GM12878 (cell line): ENCODE measurements at regions not wholly inside any gene's neighbourhood (a gene's known extent, or its start where the extent isn't known, plus 50 kb on each side); places are given as distances from the start of the nearest gene placed in this dataset.

Experiments
- ATAC-seq: fragments of 200-7000 bp; cut with Tn5 transposase; 3 replicates; pipeline ENCODE4 v1.9.1; 2020; ENCODE audit warnings: mild to moderate bottlenecking, moderate library complexity
- BruUV-seq: library from RNA; stranded (reverse); fragments of 400-500 nt; replicated peaks from 2 replicates; lab custom pipeline; 2021; lab: Mats Ljungman, UMichigan
- CTCF ChIA-PET: fragments of 300-600 bp; sonication (Branson Sonifier 250); formaldehyde crosslinking; extraction: SDS; loops from one replicate; lab custom pipeline; 2021; ENCODE audit warnings: inconsistent platforms; lab: Yijun Ruan, JAX
- POLR2A ChIA-PET: fragments of 350-600 bp; formaldehyde crosslinking; extraction: SDS; loops from one replicate; lab custom pipeline; 2021; ENCODE audit warnings: inconsistent platforms; lab: Charles Lee
- RAD21 ChIA-PET: fragments of 300-600 bp; sonication (Branson Sonifier 250); formaldehyde crosslinking; loops from one replicate; lab custom pipeline; 2023; ENCODE audit warnings: antibody characterized with exemption; ENCODE audit not compliant: unreplicated experiment; lab: Charles Lee
- SMC1A ChIA-PET: fragments of 300-600 bp; sonication (Branson Sonifier 250); formaldehyde crosslinking; loops from one replicate; lab custom pipeline; 2023; ENCODE audit not compliant: unreplicated experiment, uncharacterized antibody; lab: Charles Lee
- DNase-seq: peaks from one replicate; pipeline ENCODE4 v3.0.0-alpha.2; 2011; ENCODE audit warnings: low read depth, low spot score
- FAIRE-seq: peaks from 3 replicates; lab custom pipeline; 2011; peaks lifted over from hg19 to GRCh38; lab: Jason Lieb, UNC
- H2AFZ ChIP-seq: 2 replicates; pipeline ENCODE4 v1.6.0; 2011; ENCODE audit warnings: low read depth, low read length, control low read depth; ENCODE audit not compliant: control insufficient read depth
- H3K27ac ChIP-seq: 2 replicates; pipeline ENCODE4 v1.5.1; 2011; ENCODE audit warnings: control low read depth; ENCODE audit not compliant: control insufficient read depth, insufficient read depth
- H3K27me3 ChIP-seq, 2 experiments: replicated peaks in 1 of 2; 2 replicates each; pipeline versions ENCODE4 v1.6.0 to v1.6.1; 2011; ENCODE audit warnings: low read length in 1 of 2; ENCODE audit not compliant: control insufficient read depth in 2 of 2, insufficient read depth in 2 of 2
- H3K36me3 ChIP-seq, 2 experiments: 2 replicates each; pipeline ENCODE4 v1.5.1; 2011; ENCODE audit warnings: low read length in 1 of 2; ENCODE audit not compliant: control insufficient read depth in 2 of 2, insufficient read depth in 2 of 2
- H3K4me1 ChIP-seq: 2 replicates; pipeline ENCODE4 v1.6.1; 2011; ENCODE audit warnings: mild to moderate bottlenecking, low read length, moderate library complexity, mixed read lengths; ENCODE audit not compliant: control insufficient read depth, insufficient read depth
- H3K4me2 ChIP-seq: 2 replicates; pipeline ENCODE4 v1.6.0; 2011; ENCODE audit warnings: control low read depth; ENCODE audit not compliant: control insufficient read depth, insufficient read depth
- H3K4me3 ChIP-seq: fragments of 200-600 bp; sonication (generic); 2 replicates; pipeline ENCODE4 v1.5.1; 2016
- H3K79me2 ChIP-seq: 2 replicates; pipeline ENCODE4 v1.6.0; 2011; ENCODE audit warnings: low read length; ENCODE audit not compliant: control insufficient read depth, insufficient read depth
- H3K9ac ChIP-seq: 2 replicates; pipeline ENCODE4 v1.8.0; 2011; ENCODE audit warnings: low read length, control low read depth, mixed read lengths; ENCODE audit not compliant: control insufficient read depth, insufficient read depth
- H3K9me3 ChIP-seq: replicated peaks from 3 replicates; pipeline ENCODE4 v1.5.1; 2011; ENCODE audit warnings: mild to moderate bottlenecking, low read length; ENCODE audit not compliant: control insufficient read depth, insufficient read depth
- H4K20me1 ChIP-seq: 2 replicates; pipeline ENCODE4 v1.6.0; 2011; ENCODE audit not compliant: control insufficient read depth, insufficient read depth
- BCL3 ChIP-seq: IDR thresholded peaks from 2 replicates; pipeline ENCODE4 v1.6.1; 2011; ENCODE audit warnings: borderline replicate concordance, low read depth, mild to moderate bottlenecking, moderate library complexity, low read length; ENCODE audit not compliant: insufficient read depth, poor library complexity, severe bottlenecking
- MYB ChIP-seq: fragments of 150-350 bp; IDR thresholded peaks from 2 replicates; pipeline ENCODE4 v1.6.1; 2014; ENCODE audit warnings: mild to moderate bottlenecking, low read depth, low read length, borderline replicate concordance
- NFYB ChIP-seq: IDR thresholded peaks from 2 replicates; pipeline ENCODE4 v1.6.1; 2011; ENCODE audit warnings: low read depth, mild to moderate bottlenecking, low read length, improper control_type of control experiment, moderate library complexity; ENCODE audit not compliant: insufficient read depth
- PRDM15 ChIP-seq: fragments of 450-650 bp; formaldehyde crosslinking; IDR thresholded peaks from 2 replicates; pipeline ENCODE4 v1.4.0; 2020; ENCODE audit warnings: mild to moderate bottlenecking, moderate library complexity
- RFX5 ChIP-seq: IDR thresholded peaks from 2 replicates; pipeline ENCODE4 v1.6.1; 2011; ENCODE audit warnings: low read depth, low read length, improper control_type of control experiment
- STAT3 ChIP-seq: IDR thresholded peaks from 2 replicates; pipeline ENCODE4 v1.6.1; 2011; ENCODE audit warnings: low read depth, low read length, improper control_type of control experiment
- TCF3 ChIP-seq: IDR thresholded peaks from 2 replicates; pipeline ENCODE4 v1.6.1; 2012; ENCODE audit warnings: low read depth, mild to moderate bottlenecking, low read length, borderline replicate concordance; ENCODE audit not compliant: insufficient read depth
- ZNF592 ChIP-seq: fragments of 450-650 bp; IDR thresholded peaks from 2 replicates; pipeline ENCODE4 v1.6.1; 2017; ENCODE audit warnings: mild to moderate bottlenecking, moderate library complexity
- WGBS: methylation state at CpG from one replicate; pipeline ENCODE4 v1.1.6; 2016; ENCODE audit warnings: low lambda C conversion rate; ENCODE audit not compliant: insufficient replicate concordance, insufficient coverage; ENCODE audit errors: missing lambda C conversion rate; 5-methylcytosine and 5-hydroxymethylcytosine counted together
- in situ Hi-C: fragments of 300-500 bp; cut with MboI; formaldehyde crosslinking; loops from 9 replicates; pipeline ENCODE4 v1.14.3; 2018; ENCODE audit warnings: mixed read lengths
- intact Hi-C: fragments of 100-400 bp; cut with micrococcal nuclease; formaldehyde crosslinking; loops from one replicate; pipeline ENCODE4 v1.14.2; 2022; ENCODE audit not compliant: unreplicated experiment
- TF ChIP-seq, protein P1 (sequence below): IDR thresholded peaks from 2 replicates; pipeline ENCODE4 v1.6.1; 2011; ENCODE audit warnings: mild to moderate bottlenecking, low read depth, low read length, moderate library complexity; ENCODE audit not compliant: insufficient replicate concordance
- TF ChIP-seq, protein P2 (sequence below): IDR thresholded peaks from 2 replicates; pipeline ENCODE4 v1.6.1; 2011; ENCODE audit warnings: low read depth, low read length, improper control_type of control experiment, borderline replicate concordance

GRCh38 chr3:27655547-27655946, 66.6 kb downstream of the EOMES start:
- POLR2A ChIA-PET = no interaction called here
- RAD21 ChIA-PET = no interaction called here
- TF ChIP-seq NFYB (no peak), BCL3 (no peak), RFX5 (no peak), STAT3 (no peak), MYB (no peak), ZNF592 (no peak), PRDM15 (no peak), TCF3 (no peak)
- TF ChIP-seq, protein P1, sequence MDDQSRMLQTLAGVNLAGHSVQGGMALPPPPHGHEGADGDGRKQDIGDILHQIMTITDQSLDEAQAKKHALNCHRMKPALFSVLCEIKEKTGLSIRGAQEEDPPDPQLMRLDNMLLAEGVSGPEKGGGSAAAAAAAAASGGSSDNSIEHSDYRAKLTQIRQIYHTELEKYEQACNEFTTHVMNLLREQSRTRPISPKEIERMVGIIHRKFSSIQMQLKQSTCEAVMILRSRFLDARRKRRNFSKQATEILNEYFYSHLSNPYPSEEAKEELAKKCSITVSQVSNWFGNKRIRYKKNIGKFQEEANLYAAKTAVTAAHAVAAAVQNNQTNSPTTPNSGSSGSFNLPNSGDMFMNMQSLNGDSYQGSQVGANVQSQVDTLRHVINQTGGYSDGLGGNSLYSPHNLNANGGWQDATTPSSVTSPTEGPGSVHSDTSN = no peak
- TF ChIP-seq, protein P2, sequence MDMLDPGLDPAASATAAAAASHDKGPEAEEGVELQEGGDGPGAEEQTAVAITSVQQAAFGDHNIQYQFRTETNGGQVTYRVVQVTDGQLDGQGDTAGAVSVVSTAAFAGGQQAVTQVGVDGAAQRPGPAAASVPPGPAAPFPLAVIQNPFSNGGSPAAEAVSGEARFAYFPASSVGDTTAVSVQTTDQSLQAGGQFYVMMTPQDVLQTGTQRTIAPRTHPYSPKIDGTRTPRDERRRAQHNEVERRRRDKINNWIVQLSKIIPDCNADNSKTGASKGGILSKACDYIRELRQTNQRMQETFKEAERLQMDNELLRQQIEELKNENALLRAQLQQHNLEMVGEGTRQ = no peak
- H3K27me3 ChIP-seq = no peaks in the 10 kb centered on the region
- H3K4me2 ChIP-seq = no peak overlapping the region
- no peaks in the 10 kb centered on the region for H3K4me1 ChIP-seq
- no peak overlapping the region for H2AFZ ChIP-seq
- H4K20me1 ChIP-seq = no peaks in the 10 kb centered on the region
- CTCF ChIA-PET = no interaction called here
- no peak overlapping the region for H3K27ac ChIP-seq
- SMC1A ChIA-PET = no interaction called here
- no peaks in the 10 kb centered on the region for H3K9me3 ChIP-seq
- H3K4me3 ChIP-seq = no peak overlapping the region
- no TSS peak for BruUV-seq
- 32% methylated on average over 5 of the region's 5 CpGs for WGBS
- in situ Hi-C loops (loop anchor here (25.0 kb wide), 1 partner anchor 518 kb away; no protein-coding TSS in a partner anchor), intact Hi-C loops (loop anchor here (5.0 kb wide), 2 partner anchors 58 to 173 kb away; partner anchors contain the start of gene SLC4A7)
- no peaks in the 10 kb centered on the region for H3K36me3 ChIP-seq
- H3K9ac ChIP-seq = no peak overlapping the region
- ATAC-seq (no peak), FAIRE-seq (no peak), DNase-seq (no peak)
- H3K79me2 ChIP-seq = no peaks in the 10 kb centered on the region
